Hematopoietic multipotent progenitor cell treated with erythropoietin and hydrocortisone succinate and interleukin-3 and kit ligand, for 8 days (in vitro differentiated cells): ENCODE measurements at regions not wholly inside any gene's neighbourhood (a gene's known extent, or its start where the extent isn't known, plus 50 kb on each side); places are given as distances from the start of the nearest gene placed in this dataset.

ENCODE experiments used
- DNase-seq: peaks from one replicate; pipeline ENCODE4 v3.0.0-alpha.2; 2015

DNA sequence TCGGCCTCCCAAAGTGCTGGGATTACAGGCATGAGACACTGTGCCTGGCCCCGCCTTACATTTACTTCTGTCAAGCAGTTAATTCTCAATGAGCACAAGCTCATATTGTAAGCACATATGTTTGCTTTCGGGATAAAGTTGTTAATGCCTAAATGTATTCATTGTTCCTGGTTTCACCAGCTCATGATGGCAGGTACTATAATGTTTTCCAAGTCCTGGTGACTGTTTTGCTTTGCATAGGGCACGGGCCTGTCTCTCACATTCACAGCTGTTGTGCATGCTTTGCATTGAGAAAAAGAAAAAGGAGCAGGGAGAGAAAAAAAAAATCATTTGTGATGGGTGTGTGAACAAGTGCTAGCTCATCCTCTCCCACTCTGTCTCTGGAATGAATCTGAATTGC, 661.2 kb upstream of the TENM3 start:
- DNase-seq: no peak

DNA sequence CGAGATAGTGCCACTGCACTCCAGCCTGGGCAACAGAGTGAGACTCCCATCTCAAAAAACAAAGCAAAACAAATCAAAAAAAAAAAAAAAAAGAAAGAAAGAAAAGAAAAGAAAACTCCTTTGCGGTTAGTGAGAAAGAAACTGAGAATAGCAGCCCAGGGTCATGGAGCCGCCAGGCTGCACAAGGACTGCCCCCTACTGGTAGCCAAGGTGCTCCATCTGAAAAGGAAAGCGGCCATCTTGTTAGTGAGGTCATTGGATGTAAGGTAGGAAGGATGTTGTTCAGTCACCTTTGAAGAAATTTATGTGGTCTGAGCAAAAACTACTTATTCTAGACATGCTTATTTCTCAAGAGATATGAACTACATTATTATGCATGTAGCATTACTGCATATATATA, 660.6 kb upstream of the TENM3 start:
- DNase-seq: no peak

- no peak for DNase-seq
Measured at GRCh38 chr4:181588733-181589302, 654.4 kb upstream of the TENM3 start.

- no peak for DNase-seq
Measured at GRCh38 chr4:181592221-181592745, 650.9 kb upstream of the TENM3 start.

DNA sequence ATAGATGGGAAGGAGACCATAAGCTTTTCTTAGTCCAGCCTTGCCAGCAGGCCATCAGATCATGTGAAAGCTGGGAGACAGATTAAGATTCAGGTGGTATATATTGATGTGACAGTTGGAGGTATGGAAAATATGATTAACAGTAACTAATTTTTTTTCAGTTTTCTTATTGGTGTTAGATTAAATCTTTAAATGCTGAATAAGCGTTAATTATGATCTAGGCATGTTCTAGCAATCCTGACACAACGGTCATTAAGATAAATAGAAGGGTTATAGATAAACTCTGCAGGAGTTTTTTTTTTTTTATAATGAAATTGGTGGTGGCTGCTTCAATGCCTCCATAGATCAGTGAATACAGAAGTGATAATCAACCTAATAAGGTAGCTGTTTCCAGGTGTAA, 649.5 kb upstream of the TENM3 start:
- no peak for DNase-seq

DNA sequence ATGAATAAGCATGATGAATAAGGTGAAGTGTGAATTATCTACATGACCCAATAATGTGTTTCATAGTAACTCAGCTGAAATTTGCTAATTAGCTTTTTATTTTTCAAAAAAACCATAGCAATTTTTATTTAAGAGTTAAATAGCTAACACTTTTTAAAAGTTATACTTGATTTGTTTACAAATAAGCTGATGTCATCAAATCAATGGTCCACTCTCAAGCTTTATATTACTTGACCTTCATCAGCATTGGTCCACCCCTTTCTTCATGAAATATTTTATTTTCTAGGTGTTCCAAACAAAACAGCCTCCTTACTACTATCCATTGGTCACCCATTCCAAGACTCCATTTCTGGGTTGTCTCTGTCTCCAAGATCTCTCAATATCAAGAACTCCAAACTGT, 649.0 kb upstream of the TENM3 start:
- no peak for DNase-seq

- DNase-seq: no peak
Measured at GRCh38 chr4:181595716-181596115, 647.5 kb upstream of the TENM3 start.

- no peak for DNase-seq
Measured at GRCh38 chr4:181597766-181598165, 645.4 kb upstream of the TENM3 start.

DNA sequence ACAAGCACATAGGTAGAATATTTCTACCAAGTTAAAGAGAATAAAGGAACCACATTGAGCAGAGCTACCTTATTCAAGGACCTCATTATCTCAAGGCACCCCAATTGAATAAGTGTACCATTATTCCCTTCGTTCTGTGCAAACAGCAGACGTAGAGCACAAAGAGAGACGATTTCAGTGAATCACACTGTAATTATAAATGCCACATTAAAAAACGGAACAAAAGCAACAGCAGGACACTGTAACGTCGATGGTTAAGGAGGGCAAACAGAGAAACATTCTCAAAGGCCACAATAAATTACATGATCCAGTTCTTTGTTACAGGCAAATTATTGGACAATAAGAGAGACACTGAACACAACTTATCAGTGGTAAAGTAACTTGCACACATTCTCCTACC, 644.1 kb upstream of the TENM3 start:
- no peak for DNase-seq

- DNase-seq: no peak
Measured at GRCh38 chr4:181601103-181601502, 642.1 kb upstream of the TENM3 start.

GRCh38 chr4:181604546-181604945, 638.7 kb upstream of the TENM3 start:
- DNase-seq: no peak

GRCh38 chr4:181606300-181606699, 636.9 kb upstream of the TENM3 start:
- no peak for DNase-seq

DNA sequence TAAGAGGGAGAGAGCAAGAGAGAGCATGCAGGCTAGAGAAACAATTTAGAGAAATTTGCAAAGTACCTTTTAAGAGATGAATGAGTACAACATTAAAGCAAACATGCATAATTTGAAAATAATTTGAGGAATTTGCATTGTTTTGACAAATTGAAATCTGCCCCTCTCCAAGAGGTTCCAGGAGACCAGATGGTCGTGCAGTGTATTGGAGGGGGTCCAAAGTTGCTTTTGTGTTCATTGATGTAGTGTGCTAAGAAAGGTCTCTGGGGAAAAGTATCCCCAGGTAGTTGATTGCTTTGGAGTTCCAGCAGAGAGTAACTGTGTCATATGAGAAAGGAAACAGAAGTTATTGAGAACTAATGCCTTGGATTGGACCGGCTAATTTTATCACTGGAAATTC, 635.0 kb upstream of the TENM3 start:
- DNase-seq: no peak

GRCh38 chr4:181611033-181611711, 632.0 kb upstream of the TENM3 start:
- DNase-seq: no peak

DNA sequence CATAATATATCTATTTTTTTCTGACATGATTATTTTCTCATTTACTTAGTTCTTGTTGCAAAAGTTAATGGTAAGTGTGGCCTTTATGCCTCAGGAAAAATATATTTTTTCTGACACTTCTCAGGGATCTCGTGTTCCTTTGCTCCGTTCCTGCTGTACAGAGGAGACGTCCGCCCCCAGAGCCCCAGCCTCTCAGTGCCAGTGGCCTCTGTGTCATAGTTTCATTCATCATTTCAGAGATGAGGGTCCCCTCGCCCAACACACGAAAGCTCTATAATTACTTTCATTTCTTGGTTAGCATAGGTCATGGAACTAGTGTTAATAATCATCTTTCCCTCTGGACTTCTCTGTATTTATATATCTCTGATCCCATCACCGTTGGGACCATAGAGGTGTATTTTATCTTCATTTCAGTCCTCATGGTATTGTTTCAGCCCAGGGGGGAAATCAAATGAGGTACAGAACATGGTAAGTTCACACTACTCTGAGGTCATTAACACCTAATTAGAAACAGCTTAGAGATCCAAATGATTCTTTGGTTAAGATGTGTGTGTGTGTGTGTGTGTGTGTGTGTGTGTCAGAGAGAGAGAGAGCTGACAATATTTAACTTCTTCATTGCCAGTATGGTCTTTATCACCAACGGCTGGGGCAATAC, 631.1 kb upstream of the TENM3 start:
- no peak for DNase-seq

DNA sequence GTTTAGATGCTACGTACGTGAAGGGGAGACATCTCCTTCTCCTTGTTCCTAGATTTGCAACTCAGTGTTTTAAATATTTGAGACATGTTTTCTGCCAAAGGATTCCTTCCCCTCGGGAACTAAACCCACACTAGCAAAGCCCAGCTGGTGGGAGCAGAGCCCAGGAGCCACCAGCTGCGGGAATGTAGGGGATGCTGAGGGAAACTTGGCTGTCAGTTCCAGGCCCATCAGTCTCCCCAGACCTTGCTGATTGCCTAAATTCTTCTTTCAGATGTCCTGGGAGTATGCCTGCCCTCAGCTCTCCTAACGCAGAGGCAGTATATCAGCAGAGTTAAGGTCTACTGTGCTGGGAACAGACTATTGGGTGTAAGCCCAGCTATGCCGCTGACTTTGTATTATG, 630.0 kb upstream of the TENM3 start:
- no peak for DNase-seq

- DNase-seq: no peak
Measured at GRCh38 chr4:181618038-181618618, 625.1 kb upstream of the TENM3 start.

- no peak for DNase-seq
Measured at GRCh38 chr4:181618896-181619295, 624.3 kb upstream of the TENM3 start.

GRCh38 chr4:181619651-181620050, 623.6 kb upstream of the TENM3 start:
- DNase-seq: no peak

DNA sequence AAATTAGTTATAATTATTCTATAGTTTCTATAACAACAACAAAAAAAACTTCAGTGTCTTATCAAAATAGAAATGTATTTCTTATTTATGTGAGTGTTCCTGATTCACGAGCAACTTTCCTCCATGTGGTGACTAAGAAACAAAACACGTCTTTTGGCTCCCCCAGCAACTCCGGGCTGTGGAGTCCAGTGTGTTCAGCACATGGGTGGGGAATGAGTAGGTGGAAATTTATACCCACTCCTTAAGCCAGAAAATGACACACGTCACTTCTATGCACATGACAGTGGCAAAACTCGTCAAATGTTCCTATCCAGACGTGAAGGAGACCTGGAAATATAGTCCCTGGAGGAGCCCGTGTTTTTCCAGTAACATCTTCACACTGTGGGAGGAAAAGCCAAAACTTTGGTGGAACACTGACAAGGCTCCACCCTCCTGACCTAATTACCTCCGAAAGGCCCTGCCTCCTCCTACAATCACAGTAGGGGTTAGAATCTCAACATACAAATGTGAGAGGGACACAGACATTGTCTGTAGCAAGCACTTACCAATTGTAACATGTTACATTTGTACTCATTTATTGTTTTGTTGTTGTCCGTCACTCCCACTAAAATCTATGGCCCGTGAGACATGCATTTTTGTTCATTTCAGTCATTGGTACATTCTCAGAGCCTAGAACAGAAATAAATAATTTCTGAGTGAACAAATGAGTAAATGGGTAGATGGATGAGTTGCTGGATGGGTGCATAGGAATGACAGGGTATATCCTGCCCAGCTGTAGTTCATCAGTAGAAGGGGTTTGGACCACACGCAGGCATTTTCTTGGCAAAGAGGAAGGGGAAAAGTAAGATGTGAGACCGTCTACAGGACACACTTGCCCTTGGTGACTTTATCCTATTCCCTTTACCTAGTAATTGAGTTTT, 605.8 kb upstream of the TENM3 start:
- no peak for DNase-seq

GRCh38 chr4:181643466-181643865, 599.7 kb upstream of the TENM3 start:
- no peak for DNase-seq

DNA sequence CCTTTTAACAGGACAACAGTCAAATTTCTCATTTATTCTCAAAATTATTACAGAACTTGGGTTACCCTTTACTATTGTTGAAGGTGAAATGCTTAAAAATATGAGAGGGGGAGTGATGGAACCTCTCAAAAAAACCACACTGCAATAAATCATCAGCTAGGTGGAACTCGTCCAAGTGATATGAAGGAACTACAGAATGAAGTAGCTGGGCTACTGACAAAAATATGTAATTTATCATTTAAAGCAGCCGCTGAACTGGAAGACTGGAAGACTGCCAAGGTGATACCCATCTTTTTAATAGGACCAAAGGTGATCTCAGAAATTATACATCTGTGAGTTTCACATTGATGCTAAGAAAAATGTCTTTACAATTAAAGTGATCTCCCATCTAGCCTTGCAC, 597.7 kb upstream of the TENM3 start:
- DNase-seq: no peak

GRCh38 chr4:181646864-181647263, 596.3 kb upstream of the TENM3 start:
- DNase-seq: no peak
